NCI-H146 treated with DMSO at 0.1 percent for 48 hours (cell line): ENCODE measurements at regions not wholly inside any gene's neighbourhood (a gene's known extent, or its start where the extent isn't known, plus 50 kb on each side); places are given as distances from the start of the nearest gene placed in this dataset.
A peak's percentile ranks its signal among the peaks of the same experiment; 100 is the strongest.

Source experiments
- DNase-seq: peaks from one replicate; lab custom pipeline; 2025; ENCODE audit not compliant: unreplicated experiment; lab: John Stamatoyannopoulos, UW

GRCh38 chr2:147384659-147385058 is 460.2 kb upstream of the ACVR2A start:
- no peak for DNase-seq

GRCh38 chr2:147382322-147382948 is 462.4 kb upstream of the ACVR2A start:
- DNase-seq, result peak; percentile 65

GRCh38 chr2:147378403-147378802 is 466.4 kb upstream of the ACVR2A start:
- DNase-seq, result no peak

- no peak for DNase-seq
Observed at GRCh38 chr2:147375073-147375472, 469.8 kb upstream of the ACVR2A start.

GRCh38 chr2:147374423-147374811 is 470.4 kb upstream of the ACVR2A start:
- DNase-seq, result no peak

- DNase-seq, result no peak
Observed at GRCh38 chr2:147373800-147374422, 470.9 kb upstream of the ACVR2A start.

GRCh38 chr2:147368306-147368705 is 476.5 kb upstream of the ACVR2A start:
- no peak for DNase-seq

- DNase-seq, result no peak
Observed at GRCh38 chr2:147366279-147366678, 478.6 kb upstream of the ACVR2A start.

GRCh38 chr2:147365622-147366021 is 479.2 kb upstream of the ACVR2A start:
- DNase-seq, result no peak

GRCh38 chr2:147364597-147364996 is 480.2 kb upstream of the ACVR2A start:
- no peak for DNase-seq

GRCh38 chr2:147363181-147363580 is 481.6 kb upstream of the ACVR2A start:
- DNase-seq, result no peak

GRCh38 chr2:147358375-147358774 is 486.5 kb upstream of the ACVR2A start:
- no peak for DNase-seq

GRCh38 chr2:147356157-147356556 is 488.7 kb upstream of the ACVR2A start:
- no peak for DNase-seq

GRCh38 chr2:147355706-147356105 is 489.1 kb upstream of the ACVR2A start:
- DNase-seq, result no peak

GRCh38 chr2:147353072-147353381 is 491.8 kb upstream of the ACVR2A start:
- no peak for DNase-seq

GRCh38 chr2:147352264-147353071 is 492.4 kb upstream of the ACVR2A start:
- peak; percentile 77 for DNase-seq

- no peak for DNase-seq
Observed at GRCh38 chr2:147351784-147352183, 493.0 kb upstream of the ACVR2A start.

- DNase-seq, result no peak
Observed at GRCh38 chr2:147348931-147349555, 495.8 kb upstream of the ACVR2A start.

GRCh38 chr2:147346142-147346541 is 498.7 kb upstream of the ACVR2A start:
- DNase-seq, result no peak

GRCh38 chr2:147345246-147345645 is 499.6 kb upstream of the ACVR2A start:
- DNase-seq, result no peak

GRCh38 chr2:147342329-147342728 is 502.5 kb upstream of the ACVR2A start:
- DNase-seq, result no peak
